HUES64 (cell line): ENCODE measurements at regions not wholly inside any gene's neighbourhood (a gene's known extent, or its start where the extent isn't known, plus 50 kb on each side); places are given as distances from the start of the nearest gene placed in this dataset.
"Not testable (repeated sequence)": the region's sequence is repeated elsewhere in the genome, so short reads cannot be mapped to it uniquely, and the experiment has no call there.

Experiments
- H3K27ac ChIP-seq: 2 replicates; pipeline ENCODE4 v1.7.0; 2013; ENCODE audit warnings: low read depth, low read length, inconsistent platforms
- H3K27me3 ChIP-seq: 2 replicates; pipeline ENCODE4 v1.6.1; 2013; ENCODE audit warnings: mild to moderate bottlenecking, low read length; ENCODE audit not compliant: insufficient read depth
- H3K36me3 ChIP-seq: 2 replicates; pipeline ENCODE4 v1.6.1; 2013; ENCODE audit warnings: mild to moderate bottlenecking, low read length; ENCODE audit not compliant: insufficient read depth
- H3K4me1 ChIP-seq: 2 replicates; pipeline ENCODE4 v1.6.1; 2013; ENCODE audit warnings: mild to moderate bottlenecking, low read length, moderate library complexity; ENCODE audit not compliant: insufficient read depth
- H3K4me3 ChIP-seq: 2 replicates; pipeline ENCODE4 v1.5.1; 2013; ENCODE audit warnings: mild to moderate bottlenecking, low read length, moderate library complexity
- H3K9ac ChIP-seq: 2 replicates; pipeline ENCODE4 v1.6.1; 2013; ENCODE audit warnings: mild to moderate bottlenecking, low read depth, low read length
- H3K9me3 ChIP-seq: 2 replicates; pipeline ENCODE4 v1.6.1; 2013; ENCODE audit warnings: low read depth, low read length; ENCODE audit not compliant: insufficient read depth
- WGBS: fragments of 150-250, 120-280 bp; methylation state at CpG from one replicate; pipeline ENCODE4 v1.1.7; 2013; ENCODE audit warnings: missing lambda C conversion rate; 5-methylcytosine and 5-hydroxymethylcytosine counted together

GRCh38 chr10:83541046-83541445 lies 598.3 kb upstream of the GHITM start:
- Histone ChIP-seq H3K4me3 (no peak overlapping the region), H3K27me3 (no peaks in the 10 kb centered on the region), H3K9me3 (no peaks in the 10 kb centered on the region), H3K9ac (no peak overlapping the region), H3K27ac (no peak overlapping the region), H3K4me1 (peaks cover 27% of the 10 kb centered on the region), H3K36me3 (no peaks in the 10 kb centered on the region)
- 81% methylated on average over 1 of the region's 1 CpG for WGBS

- WGBS: 91% methylated on average over 4 of the region's 4 CpGs
- Histone ChIP-seq H3K4me1 (peaks cover 27% of the 10 kb centered on the region), H3K27me3 (no peaks in the 10 kb centered on the region), H3K9ac (no peak overlapping the region), H3K27ac (no peak overlapping the region; the same call in 1 of the 2 replicates), H3K4me3 (no peak overlapping the region), H3K36me3 (no peaks in the 10 kb centered on the region), H3K9me3 (no peaks in the 10 kb centered on the region)
Measured at GRCh38 chr10:83542774-83543411, 596.4 kb upstream of the GHITM start.

GRCh38 chr10:83543691-83544462 lies 595.4 kb upstream of the GHITM start:
- 79% methylated on average over 2 of the region's 2 CpGs for WGBS
- Histone ChIP-seq H3K4me3 (no peak overlapping the region), H3K36me3 (no peaks in the 10 kb centered on the region), H3K4me1 (peaks cover 27% of the 10 kb centered on the region), H3K9me3 (no peaks in the 10 kb centered on the region), H3K27me3 (no peaks in the 10 kb centered on the region), H3K9ac (no peak overlapping the region), H3K27ac (no peak overlapping the region)

GRCh38 chr10:83545901-83546391 lies 593.4 kb upstream of the GHITM start:
- H3K27me3 ChIP-seq: no peaks in the 10 kb centered on the region
- H3K9me3 ChIP-seq: no peaks in the 10 kb centered on the region
- H3K9ac ChIP-seq: no peak overlapping the region
- no peaks in the 10 kb centered on the region for H3K36me3 ChIP-seq
- H3K27ac ChIP-seq: no peak overlapping the region
- WGBS: 69% methylated on average over 4 of the region's 4 CpGs
- peaks cover 18% of the 10 kb centered on the region for H3K4me1 ChIP-seq
- H3K4me3 ChIP-seq: no peak overlapping the region

- not testable (repeated sequence) for H3K36me3 ChIP-seq, H3K9me3 ChIP-seq, H3K4me3 ChIP-seq, H3K27me3 ChIP-seq, H3K27ac ChIP-seq, H3K4me1 ChIP-seq, H3K9ac ChIP-seq
- WGBS: 100% methylated on average over 5 of the region's 5 CpGs
Measured at GRCh38 chr10:83551190-83551589, 588.1 kb upstream of the GHITM start.

GRCh38 chr10:83553366-83553765 lies 585.9 kb upstream of the GHITM start:
- no peak overlapping the region for H3K9ac ChIP-seq
- H3K27me3 ChIP-seq: no peaks in the 10 kb centered on the region
- H3K27ac ChIP-seq: no peak overlapping the region
- H3K9me3 ChIP-seq: no peaks in the 10 kb centered on the region
- no peak overlapping the region for H3K4me3 ChIP-seq
- WGBS: 84% methylated on average over 1 of the region's 1 CpG
- H3K4me1 ChIP-seq: no peaks in the 10 kb centered on the region; the same call in 1 of the 2 replicates
- no peaks in the 10 kb centered on the region for H3K36me3 ChIP-seq

- Histone ChIP-seq H3K9ac (no peak overlapping the region), H3K27me3 (no peaks in the 10 kb centered on the region), H3K4me1 (no peaks in the 10 kb centered on the region; the same call in 1 of the 2 replicates), H3K36me3 (no peaks in the 10 kb centered on the region), H3K9me3 (no peaks in the 10 kb centered on the region), H3K27ac (no peak overlapping the region), H3K4me3 (no peak overlapping the region)
Measured at GRCh38 chr10:83555264-83555663, 584.0 kb upstream of the GHITM start.

- Histone ChIP-seq H3K9ac (no peak overlapping the region), H3K4me1 (no peaks in the 10 kb centered on the region; the same call in 1 of the 2 replicates), H3K9me3 (no peaks in the 10 kb centered on the region), H3K27me3 (no peaks in the 10 kb centered on the region), H3K4me3 (no peak overlapping the region), H3K27ac (no peak overlapping the region), H3K36me3 (no peaks in the 10 kb centered on the region)
- WGBS: 95% methylated on average over 3 of the region's 3 CpGs
Measured at GRCh38 chr10:83562381-83562780, 576.9 kb upstream of the GHITM start.

GRCh38 chr10:83564889-83565588 lies 574.3 kb upstream of the GHITM start:
- Histone ChIP-seq H3K4me1 (no peaks in the 10 kb centered on the region), H3K4me3 (no peak overlapping the region), H3K27me3 (no peaks in the 10 kb centered on the region), H3K27ac (no peak overlapping the region), H3K9ac (no peak overlapping the region), H3K9me3 (no peaks in the 10 kb centered on the region), H3K36me3 (no peaks in the 10 kb centered on the region)
- 94% methylated on average over 32 of the region's 32 CpGs for WGBS

GRCh38 chr10:83572036-83572435 lies 567.3 kb upstream of the GHITM start:
- WGBS: 100% methylated on average over 1 of the region's 1 CpG
- Histone ChIP-seq H3K9ac (no peak overlapping the region), H3K27ac (no peak overlapping the region), H3K27me3 (no peaks in the 10 kb centered on the region), H3K9me3 (peaks cover under 1% of the 10 kb centered on the region; the same call in 1 of the 2 replicates), H3K4me3 (no peak overlapping the region), H3K36me3 (no peaks in the 10 kb centered on the region), H3K4me1 (no peaks in the 10 kb centered on the region)

GRCh38 chr10:83574770-83575169 lies 564.5 kb upstream of the GHITM start:
- peaks cover 3% of the 10 kb centered on the region; the same call in 1 of the 2 replicates for H3K9me3 ChIP-seq
- H3K27me3 ChIP-seq: no peaks in the 10 kb centered on the region
- H3K4me3 ChIP-seq: no peak overlapping the region
- no peak overlapping the region for H3K27ac ChIP-seq
- H3K4me1 ChIP-seq: no peaks in the 10 kb centered on the region
- no peak overlapping the region for H3K9ac ChIP-seq
- 100% methylated on average over 1 of the region's 1 CpG for WGBS
- no peaks in the 10 kb centered on the region for H3K36me3 ChIP-seq
